ENCODE measurements at regions not wholly inside any gene's neighbourhood (a gene's known extent, or its start where the extent isn't known, plus 50 kb on each side); places are given as distances from the start of the nearest gene placed in this dataset.
A peak's percentile ranks its signal among the peaks of the same experiment; 100 is the strongest.
"Not testable (repeated sequence)": the region's sequence is repeated elsewhere in the genome, so short reads cannot be mapped to it uniquely, and the experiment has no call there.

GRCh38 chr14:83870546-83871270 is 1659.2 kb upstream of the FLRT2 start:
- DNase-seq = no peak

DNA sequence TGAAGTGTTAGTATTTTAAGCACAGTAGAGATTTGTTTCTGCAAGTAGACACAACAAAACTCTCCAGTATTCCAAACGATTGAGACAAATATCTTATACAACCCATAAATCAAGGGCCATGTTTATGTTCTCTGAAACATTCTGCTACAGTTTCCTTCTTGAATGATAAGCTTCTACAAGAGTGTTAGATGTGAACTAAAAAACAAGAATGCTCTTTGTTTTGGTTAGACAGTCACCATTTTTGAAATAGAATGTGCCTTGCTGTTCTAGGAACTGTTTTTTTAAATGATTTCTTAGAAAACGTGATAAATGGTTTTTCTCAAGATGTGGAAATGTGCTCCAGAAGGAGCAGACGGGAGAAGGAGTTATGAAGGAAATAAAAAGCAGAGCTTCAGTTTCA is 1656.3 kb upstream of the FLRT2 start:
- DNase-seq = no peak

GRCh38 chr14:83874662-83875061 is 1655.3 kb upstream of the FLRT2 start:
- DNase-seq = no peak

DNA sequence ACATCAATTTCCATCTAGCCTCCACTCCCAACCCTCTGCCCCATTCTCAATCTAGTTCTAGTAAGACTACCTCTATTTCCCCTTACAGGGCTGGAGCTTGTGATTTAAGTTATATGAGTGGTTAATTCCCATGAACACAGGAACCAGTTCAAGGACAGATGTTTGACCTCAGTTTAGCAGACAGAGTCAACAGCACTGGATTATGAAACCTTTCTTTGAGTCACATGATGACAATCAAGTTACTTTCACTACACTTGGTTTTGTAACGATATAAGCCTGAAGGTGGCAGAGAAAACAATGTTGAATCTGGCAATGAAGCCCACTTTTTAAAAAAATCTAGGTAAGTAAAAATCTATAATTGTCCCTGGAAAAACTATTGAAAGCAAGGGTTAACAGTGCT is 1646.2 kb upstream of the FLRT2 start:
- no peak for DNase-seq

DNA sequence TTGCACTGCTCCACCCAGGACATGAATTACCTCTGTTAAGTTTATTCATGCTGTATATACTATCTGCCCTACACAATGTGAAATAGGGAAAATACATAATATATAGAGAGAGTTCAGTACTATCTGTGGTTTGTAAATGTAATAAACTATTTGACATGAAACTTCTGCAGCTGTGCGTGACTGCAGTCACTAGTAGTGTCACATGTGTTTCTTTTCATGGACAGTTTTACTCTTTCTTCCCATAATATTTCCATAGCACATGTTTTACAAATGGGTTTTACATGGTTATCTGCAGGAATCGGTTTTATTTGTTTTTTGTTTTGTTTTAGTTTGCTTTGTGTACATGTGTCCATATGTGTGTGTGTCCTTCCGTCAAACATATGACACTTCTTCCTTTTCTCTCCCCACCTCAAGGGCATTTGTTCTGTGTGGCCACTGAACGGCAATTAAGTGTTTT is 1644.1 kb upstream of the FLRT2 start:
- no peak for DNase-seq

DNA sequence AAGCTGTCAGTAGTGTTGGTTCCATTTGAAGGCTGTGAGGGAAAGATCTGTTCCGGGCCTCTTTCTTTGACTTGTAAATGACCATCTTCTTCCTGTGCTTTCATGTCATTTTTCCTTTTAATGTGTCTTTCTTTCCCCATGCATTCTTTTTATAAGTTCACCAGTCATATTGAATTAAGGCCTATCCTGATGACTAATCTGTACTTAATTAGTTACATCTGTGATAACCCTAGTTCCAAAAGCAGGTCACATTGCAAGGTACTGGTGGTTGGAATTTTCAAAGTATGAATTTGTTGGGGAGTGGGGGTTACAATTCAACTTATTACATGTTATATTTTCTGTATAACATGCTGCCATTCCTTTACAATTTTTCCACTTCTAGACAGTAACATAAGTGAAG is 1642.1 kb upstream of the FLRT2 start:
- DNase-seq = no peak

DNA sequence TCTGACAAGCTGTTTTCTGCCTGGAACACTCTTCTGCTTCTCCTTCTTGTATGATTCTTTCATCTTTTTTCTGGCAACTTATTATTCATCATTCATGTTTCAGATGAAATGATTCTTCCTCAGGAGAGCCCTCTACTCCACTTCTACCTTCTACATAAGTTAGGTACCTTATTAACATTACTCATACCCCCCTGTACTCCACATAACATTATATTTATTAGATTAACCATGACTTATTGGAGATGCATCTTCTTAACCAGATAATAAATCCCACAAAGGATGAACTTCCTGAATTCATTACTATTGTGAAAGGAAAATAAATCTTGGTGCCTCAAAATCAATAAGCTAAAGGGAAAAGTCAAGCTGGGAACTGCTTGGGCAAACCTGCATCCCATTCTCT is 1636.5 kb upstream of the FLRT2 start:
- DNase-seq = no peak

DNA sequence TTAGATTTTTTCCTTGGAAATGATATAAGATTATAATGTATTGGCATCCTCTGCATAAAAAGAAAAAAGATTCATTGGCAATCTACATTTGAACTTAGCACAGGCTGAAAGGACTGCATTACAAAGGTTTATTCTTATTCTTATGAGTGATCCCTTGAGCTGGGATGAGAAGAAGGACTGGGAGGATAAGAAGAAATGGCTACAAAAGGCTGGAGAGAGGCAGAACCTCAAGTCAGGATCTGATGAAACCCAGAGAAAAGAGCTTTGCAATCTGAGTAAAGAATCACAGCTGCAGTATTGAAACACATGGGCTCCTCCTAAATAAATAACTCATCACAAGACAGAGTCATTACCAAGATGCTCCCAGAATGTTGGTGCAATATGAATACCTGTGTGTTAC is 1635.4 kb upstream of the FLRT2 start:
- DNase-seq = no peak

DNA sequence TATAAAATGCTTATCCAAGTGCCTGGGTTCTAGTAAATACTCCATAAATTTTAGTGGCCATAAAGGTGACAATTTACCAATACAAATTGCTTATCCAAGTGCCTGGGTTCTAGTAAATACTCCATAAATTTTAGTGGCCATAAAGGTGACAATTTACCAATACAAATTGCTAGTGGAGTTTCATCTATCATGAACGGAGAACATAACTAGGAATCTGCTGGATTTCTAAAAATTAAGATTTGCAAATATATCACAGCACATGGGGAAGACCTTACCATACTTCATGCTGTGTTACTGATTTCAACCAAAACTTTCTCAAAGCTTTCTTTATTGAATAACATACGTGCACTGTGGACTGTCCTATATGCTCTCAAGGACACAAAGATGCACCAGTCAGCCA is 1631.4 kb upstream of the FLRT2 start:
- not testable (repeated sequence) for DNase-seq

DNA sequence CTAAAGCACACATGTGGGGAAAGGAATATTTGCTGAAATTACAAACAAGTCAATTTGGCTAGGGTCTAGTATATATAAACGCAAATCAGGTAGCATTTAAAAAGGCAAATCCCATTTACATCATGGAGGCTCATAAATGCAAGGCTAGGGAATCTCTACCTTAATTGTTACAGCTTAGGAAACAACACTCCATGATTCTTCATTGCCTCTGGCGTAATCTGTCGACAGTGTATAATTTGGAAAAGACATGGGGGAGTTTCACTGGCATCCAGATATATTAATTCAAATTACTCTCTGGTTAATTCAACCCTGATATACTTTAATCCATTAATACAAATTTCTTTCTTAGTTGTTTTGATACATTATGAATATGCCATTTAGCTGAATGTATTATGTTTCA is 1630.2 kb upstream of the FLRT2 start:
- no peak for DNase-seq

GRCh38 chr14:83905157-83905556 is 1624.8 kb upstream of the FLRT2 start:
- DNase-seq = no peak

DNA sequence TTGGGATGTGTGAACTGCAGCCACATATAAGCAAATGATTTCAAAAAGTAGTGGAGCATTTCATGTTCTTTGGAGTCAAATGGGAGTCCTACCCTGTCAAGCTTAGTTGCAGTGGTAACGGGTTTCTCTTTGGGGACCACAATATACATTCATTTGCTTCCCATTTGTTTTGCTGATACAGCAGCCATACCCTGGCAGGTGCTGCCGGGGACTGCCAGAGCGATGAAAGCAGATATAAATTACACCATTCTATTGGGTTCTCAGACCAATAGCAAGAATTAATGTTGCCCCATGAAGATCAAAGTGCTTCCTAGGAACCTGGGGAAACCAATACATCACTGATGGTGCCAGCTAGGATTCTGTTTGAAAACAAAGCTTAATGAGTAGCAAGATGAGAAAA is 1621.5 kb upstream of the FLRT2 start:
- no peak for DNase-seq

DNA sequence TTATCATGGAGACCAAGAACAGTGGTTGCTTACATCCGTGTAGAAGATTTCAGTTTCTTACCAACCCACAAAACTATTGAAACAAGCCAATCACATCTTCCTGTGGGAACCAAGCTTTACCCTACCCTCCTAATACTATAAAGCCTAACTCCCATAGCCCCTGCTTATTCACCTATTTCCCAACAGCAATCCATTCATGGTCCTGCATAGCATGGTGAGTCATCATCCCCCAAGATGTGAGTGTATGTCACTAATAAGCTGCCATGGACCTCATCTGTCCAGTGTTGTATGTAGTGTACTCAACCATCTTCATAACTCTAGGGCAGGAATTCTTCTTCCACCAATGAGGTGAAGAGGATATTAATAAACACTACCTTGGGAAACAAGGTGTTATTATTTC is 1620.4 kb upstream of the FLRT2 start:
- DNase-seq = no peak

DNA sequence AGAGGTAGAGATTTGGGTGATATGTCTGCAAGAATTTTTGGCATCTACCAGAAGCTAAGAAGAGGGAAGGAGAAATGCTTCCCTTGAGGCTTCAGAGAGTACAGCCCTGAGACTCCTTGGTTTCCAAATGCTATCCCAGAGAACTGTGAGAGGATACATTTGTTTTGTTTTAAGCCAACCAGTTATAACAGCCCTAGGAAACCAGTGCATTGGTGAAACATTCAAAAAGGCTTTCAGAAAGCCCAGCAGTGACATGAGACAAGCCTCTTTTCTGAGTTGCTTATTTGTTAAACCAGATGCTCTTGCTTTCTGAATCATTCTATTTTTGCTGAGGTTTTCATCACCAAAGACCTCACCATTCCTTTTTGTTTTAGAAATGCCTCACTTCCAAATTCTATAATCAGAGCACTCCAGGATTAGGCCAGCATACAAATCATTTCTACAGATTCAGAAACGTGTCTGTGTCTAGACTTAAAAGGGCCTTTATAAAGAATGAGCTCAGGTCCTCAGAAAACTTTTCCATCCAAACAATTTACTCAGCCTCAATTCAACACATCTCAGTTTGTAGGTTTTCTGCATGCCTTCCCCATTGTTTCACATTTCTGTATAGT is 1617.8 kb upstream of the FLRT2 start:
- no peak for DNase-seq

- DNase-seq = no peak
Observed at GRCh38 chr14:83913476-83913875, 1616.5 kb upstream of the FLRT2 start.

DNA sequence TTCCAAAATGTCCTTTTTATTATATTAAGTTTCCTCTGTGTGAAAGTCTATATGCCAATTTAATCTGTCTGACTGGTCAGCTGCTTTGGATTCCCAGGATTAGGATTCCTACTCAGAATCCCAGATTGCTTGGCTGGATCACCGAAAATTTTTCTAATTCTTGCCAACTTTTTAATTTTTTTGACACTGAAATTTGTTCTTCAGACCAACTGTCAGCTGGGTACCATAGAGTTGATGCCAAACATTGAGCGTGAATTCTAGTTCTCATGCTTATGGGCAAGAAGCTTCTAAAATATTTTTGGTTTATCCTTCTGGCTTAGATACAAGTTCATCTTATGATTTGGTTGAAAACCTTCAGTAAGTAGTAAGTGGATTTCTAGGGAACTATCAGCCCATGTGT is 1611.4 kb upstream of the FLRT2 start:
- no peak for DNase-seq

DNA sequence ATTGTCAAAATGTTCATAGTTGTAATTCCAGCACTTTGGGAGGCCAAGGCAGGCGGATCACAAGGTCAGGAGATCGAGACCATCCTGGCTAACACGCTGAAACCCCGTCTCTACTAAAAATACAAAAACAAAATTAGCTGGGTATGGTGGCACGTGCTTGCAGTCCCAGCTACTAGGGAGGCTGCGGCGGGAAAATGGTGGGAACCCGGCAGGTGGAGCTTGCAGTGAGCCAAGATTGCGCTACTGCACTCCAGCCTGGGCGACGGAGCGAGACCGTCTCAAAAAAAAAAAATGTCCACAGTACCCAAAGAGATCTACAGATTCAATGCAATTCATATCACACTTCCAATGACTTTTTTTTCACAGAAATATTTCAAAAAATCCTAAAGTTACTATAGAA is 1610.3 kb upstream of the FLRT2 start:
- not testable (repeated sequence) for DNase-seq

GRCh38 chr14:83923842-83924241 is 1606.1 kb upstream of the FLRT2 start:
- DNase-seq = no peak

- DNase-seq = no peak
Observed at GRCh38 chr14:83924259-83924658, 1605.7 kb upstream of the FLRT2 start.

DNA sequence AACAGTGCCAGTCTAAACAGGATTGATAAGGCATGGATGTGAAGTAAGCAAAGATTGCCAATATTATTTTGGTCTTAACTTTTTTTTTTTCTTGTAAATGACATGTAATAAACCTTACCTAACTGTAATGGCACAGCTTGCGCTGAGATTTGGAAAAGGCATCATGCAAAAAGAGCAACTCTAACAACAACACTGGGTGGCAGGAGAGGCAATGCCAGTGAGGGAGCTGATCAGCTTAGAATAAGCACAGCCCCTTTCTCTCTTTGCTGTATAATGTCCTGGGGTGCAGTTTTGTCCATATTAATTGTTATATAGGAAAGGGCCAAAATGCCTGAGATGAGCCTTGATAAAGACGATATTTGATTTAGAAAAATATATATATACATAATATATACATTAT is 1589.7 kb upstream of the FLRT2 start:
- peak in 1 of 4 experiments; percentile 0 for DNase-seq

DNA sequence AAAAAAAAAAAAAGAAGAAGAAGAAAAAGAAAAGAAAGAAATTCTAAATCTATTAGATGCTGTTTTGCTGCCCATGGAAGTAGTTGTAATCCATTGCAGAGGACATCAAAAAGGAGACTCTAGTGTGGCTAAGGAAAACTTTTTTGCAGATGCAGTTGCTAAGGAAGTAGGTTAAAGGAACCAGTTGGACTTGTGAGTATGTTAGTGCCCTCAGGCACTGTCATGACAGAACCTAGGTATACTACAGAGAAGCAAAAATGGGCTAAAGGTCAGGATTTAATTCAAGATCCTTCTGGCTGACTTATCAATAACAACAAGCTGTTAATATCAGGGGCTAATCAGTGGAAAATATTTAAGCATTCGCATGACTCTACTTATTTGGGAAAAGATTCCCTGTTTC is 1571.6 kb upstream of the FLRT2 start:
- DNase-seq = no peak

- no peak for DNase-seq
Observed at GRCh38 chr14:83960832-83961512, 1569.0 kb upstream of the FLRT2 start.

- no peak for DNase-seq
Observed at GRCh38 chr14:83969998-83970397, 1559.9 kb upstream of the FLRT2 start.

- no peak for DNase-seq
Observed at GRCh38 chr14:83972631-83973030, 1557.3 kb upstream of the FLRT2 start.

Measured in suppressor macrophage (primary cell).